ENCODE measurements at regions not wholly inside any gene's neighbourhood (a gene's known extent, or its start where the extent isn't known, plus 50 kb on each side); places are given as distances from the start of the nearest gene placed in this dataset.

- Histone ChIP-seq H3K4ac (ENCODE audit: low read depth, low read length) (no peak overlapping the region), H4K8ac (ENCODE audit: low read depth, low read length) (no peak overlapping the region), H3K4me3 (ENCODE audit: low read depth, low read length) (no peak overlapping the region), H3K79me1 (ENCODE audit: low read length) (no peaks in the 10 kb centered on the region), H3K9ac (ENCODE audit: low read length) (no peak overlapping the region), H4K12ac (ENCODE audit: low read depth, low read length) (no peak overlapping the region), H3K79me2 (ENCODE audit: control insufficient read depth, insufficient read depth, low read length, poor library complexity) (no peaks in the 10 kb centered on the region), H3K27ac (ENCODE audit: low read depth, low read length) (no peak overlapping the region), H3K4me2 (ENCODE audit: low read length) (no peak overlapping the region), H4K91ac (ENCODE audit: low read depth, low read length) (no peak overlapping the region), H3K9me3 (ENCODE audit: insufficient read depth, low read depth, low read length) (no peaks in the 10 kb centered on the region), H3K18ac (ENCODE audit: low read length) (no peak overlapping the region), H3K27me3 (ENCODE audit: insufficient read depth, low read length) (no peaks in the 10 kb centered on the region), H2AFZ (ENCODE audit: insufficient read depth, low read length, poor library complexity) (no peak overlapping the region), H3K23ac (ENCODE audit: low read length) (no peak overlapping the region), H2BK5ac (ENCODE audit: low read depth, low read length, poor library complexity) (no peak overlapping the region), H2BK120ac (ENCODE audit: insufficient read depth, low read length, poor library complexity) (no peak overlapping the region), H2BK12ac (ENCODE audit: low read length) (no peak overlapping the region), H2AK5ac (ENCODE audit: low read length) (no peak overlapping the region), H3K36me3 (ENCODE audit: control insufficient read depth in 1 of 2, insufficient read depth in 2 of 2, low read length in 2 of 2) (no peaks in the 10 kb centered on the region), H3K4me1 (ENCODE audit: control insufficient read depth in 1 of 2, insufficient read depth in 2 of 2, low read length in 2 of 2) (no peaks in the 10 kb centered on the region), H3K14ac (ENCODE audit: low read length) (no peak overlapping the region)
- WGBS (ENCODE audit: extremely low coverage, insufficient coverage, insufficient read length) = no CpG with 5 or more reads among the region's 3 CpGs
- DNase-seq = no peak
These were observed 644.0 kb downstream of the PTPRC start for GRCh38 chr1:199282751-199283305.

GRCh38 chr1:199283794-199284193, 645.0 kb downstream of the PTPRC start:
- H3K9ac ChIP-seq (ENCODE audit: low read length) = no peak overlapping the region
- no peak overlapping the region for H2BK5ac ChIP-seq (ENCODE audit: low read depth, low read length, poor library complexity)
- H4K12ac ChIP-seq (ENCODE audit: low read depth, low read length) = no peak overlapping the region
- no peak overlapping the region for H3K4me2 ChIP-seq (ENCODE audit: low read length)
- no peaks in the 10 kb centered on the region for H3K4me1 ChIP-seq (ENCODE audit: control insufficient read depth in 1 of 2, insufficient read depth in 2 of 2, low read length in 2 of 2)
- no peaks in the 10 kb centered on the region for H3K79me1 ChIP-seq (ENCODE audit: low read length)
- H3K18ac ChIP-seq (ENCODE audit: low read length) = no peak overlapping the region
- no peak overlapping the region for H2AFZ ChIP-seq (ENCODE audit: insufficient read depth, low read length, poor library complexity)
- H3K4me3 ChIP-seq (ENCODE audit: low read depth, low read length) = no peak overlapping the region
- H3K9me3 ChIP-seq (ENCODE audit: insufficient read depth, low read depth, low read length) = no peaks in the 10 kb centered on the region
- no peak overlapping the region for H4K91ac ChIP-seq (ENCODE audit: low read depth, low read length)
- H3K27me3 ChIP-seq (ENCODE audit: insufficient read depth, low read length) = no peaks in the 10 kb centered on the region
- no peak overlapping the region for H2AK5ac ChIP-seq (ENCODE audit: low read length)
- H3K4ac ChIP-seq (ENCODE audit: low read depth, low read length) = no peak overlapping the region
- no peak overlapping the region for H4K8ac ChIP-seq (ENCODE audit: low read depth, low read length)
- H3K27ac ChIP-seq (ENCODE audit: low read depth, low read length) = no peak overlapping the region
- no peak overlapping the region for H3K23ac ChIP-seq (ENCODE audit: low read length)
- DNase-seq = no peak
- H2BK120ac ChIP-seq (ENCODE audit: insufficient read depth, low read length, poor library complexity) = no peak overlapping the region
- H3K36me3 ChIP-seq (ENCODE audit: control insufficient read depth in 1 of 2, insufficient read depth in 2 of 2, low read length in 2 of 2) = no peaks in the 10 kb centered on the region
- H2BK12ac ChIP-seq (ENCODE audit: low read length) = no peak overlapping the region
- no peak overlapping the region for H3K14ac ChIP-seq (ENCODE audit: low read length)
- H3K79me2 ChIP-seq (ENCODE audit: control insufficient read depth, insufficient read depth, low read length, poor library complexity) = no peaks in the 10 kb centered on the region
- WGBS (ENCODE audit: extremely low coverage, insufficient coverage, insufficient read length) = no CpG with 5 or more reads among the region's 2 CpGs

- Histone ChIP-seq H3K4me2 (ENCODE audit: low read length) (no peak overlapping the region), H3K27ac (ENCODE audit: low read depth, low read length) (no peak overlapping the region), H4K8ac (ENCODE audit: low read depth, low read length) (no peak overlapping the region), H3K18ac (ENCODE audit: low read length) (no peak overlapping the region), H3K9ac (ENCODE audit: low read length) (no peak overlapping the region), H3K79me1 (ENCODE audit: low read length) (no peaks in the 10 kb centered on the region), H3K9me3 (ENCODE audit: insufficient read depth, low read depth, low read length) (no peaks in the 10 kb centered on the region), H3K14ac (ENCODE audit: low read length) (no peak overlapping the region), H4K91ac (ENCODE audit: low read depth, low read length) (no peak overlapping the region), H3K36me3 (ENCODE audit: control insufficient read depth in 1 of 2, insufficient read depth in 2 of 2, low read length in 2 of 2) (no peaks in the 10 kb centered on the region), H3K4ac (ENCODE audit: low read depth, low read length) (no peak overlapping the region), H2AFZ (ENCODE audit: insufficient read depth, low read length, poor library complexity) (no peak overlapping the region), H3K4me1 (ENCODE audit: control insufficient read depth in 1 of 2, insufficient read depth in 2 of 2, low read length in 2 of 2) (no peaks in the 10 kb centered on the region), H4K12ac (ENCODE audit: low read depth, low read length) (no peak overlapping the region), H3K23ac (ENCODE audit: low read length) (no peak overlapping the region), H2BK120ac (ENCODE audit: insufficient read depth, low read length, poor library complexity) (no peak overlapping the region), H3K27me3 (ENCODE audit: insufficient read depth, low read length) (no peaks in the 10 kb centered on the region), H3K79me2 (ENCODE audit: control insufficient read depth, insufficient read depth, low read length, poor library complexity) (no peaks in the 10 kb centered on the region), H2BK12ac (ENCODE audit: low read length) (no peak overlapping the region), H3K4me3 (ENCODE audit: low read depth, low read length) (no peak overlapping the region), H2AK5ac (ENCODE audit: low read length) (no peak overlapping the region), H2BK5ac (ENCODE audit: low read depth, low read length, poor library complexity) (no peak overlapping the region)
- WGBS (ENCODE audit: extremely low coverage, insufficient coverage, insufficient read length) = no CpG with 5 or more reads among the region's 1 CpG
- no peak for DNase-seq
These were observed 648.4 kb downstream of the PTPRC start for GRCh38 chr1:199287206-199287605.

GRCh38 chr1:199287647-199288046, 648.8 kb downstream of the PTPRC start:
- H3K27ac ChIP-seq (ENCODE audit: low read depth, low read length) = no peak overlapping the region

More at GRCh38 chr1:199287647-199288046, 648.8 kb downstream of the PTPRC start:
- no peak overlapping the region for H2BK120ac ChIP-seq (ENCODE audit: insufficient read depth, low read length, poor library complexity)
- H2AK5ac ChIP-seq (ENCODE audit: low read length) = no peak overlapping the region
- H3K9me3 ChIP-seq (ENCODE audit: insufficient read depth, low read depth, low read length) = no peaks in the 10 kb centered on the region
- no peaks in the 10 kb centered on the region for H3K79me1 ChIP-seq (ENCODE audit: low read length)
- no peak for DNase-seq
- H3K14ac ChIP-seq (ENCODE audit: low read length) = no peak overlapping the region
- no peak overlapping the region for H2BK12ac ChIP-seq (ENCODE audit: low read length)
- H3K4me3 ChIP-seq (ENCODE audit: low read depth, low read length) = no peak overlapping the region
- no peak overlapping the region for H2BK5ac ChIP-seq (ENCODE audit: low read depth, low read length, poor library complexity)
- H3K4me1 ChIP-seq (ENCODE audit: control insufficient read depth in 1 of 2, insufficient read depth in 2 of 2, low read length in 2 of 2) = no peaks in the 10 kb centered on the region
- H4K12ac ChIP-seq (ENCODE audit: low read depth, low read length) = no peak overlapping the region
- no peak overlapping the region for H3K18ac ChIP-seq (ENCODE audit: low read length)
- no peak overlapping the region for H2AFZ ChIP-seq (ENCODE audit: insufficient read depth, low read length, poor library complexity)
- H3K79me2 ChIP-seq (ENCODE audit: control insufficient read depth, insufficient read depth, low read length, poor library complexity) = no peaks in the 10 kb centered on the region
- H3K4me2 ChIP-seq (ENCODE audit: low read length) = no peak overlapping the region
- no CpG with 5 or more reads among the region's 1 CpG for WGBS (ENCODE audit: extremely low coverage, insufficient coverage, insufficient read length)
- no peak overlapping the region for H3K23ac ChIP-seq (ENCODE audit: low read length)
- H3K4ac ChIP-seq (ENCODE audit: low read depth, low read length) = no peak overlapping the region
- no peak overlapping the region for H3K9ac ChIP-seq (ENCODE audit: low read length)
- no peak overlapping the region for H4K91ac ChIP-seq (ENCODE audit: low read depth, low read length)
- H4K8ac ChIP-seq (ENCODE audit: low read depth, low read length) = no peak overlapping the region
- no peaks in the 10 kb centered on the region for H3K27me3 ChIP-seq (ENCODE audit: insufficient read depth, low read length)
- H3K36me3 ChIP-seq (ENCODE audit: control insufficient read depth in 1 of 2, insufficient read depth in 2 of 2, low read length in 2 of 2) = no peaks in the 10 kb centered on the region

Measured in trophoblast cell (in vitro differentiated cells and primary cell).